ENCODE measurements at regions not wholly inside any gene's neighbourhood (a gene's known extent, or its start where the extent isn't known, plus 50 kb on each side); places are given as distances from the start of the nearest gene placed in this dataset.

GRCh38 chr12:24705216-24705615 is 243.7 kb downstream of the BCAT1 start:
- no peak for DNase-seq
- H3K79me2 ChIP-seq (ENCODE audit: low read length), result no peaks in the 10 kb centered on the region
- no peaks in the 10 kb centered on the region for H3K9me2 ChIP-seq (replicated peaks; ENCODE audit: low read length)
- no peak overlapping the region for H3K4me3 ChIP-seq (ENCODE audit: low read length)
- ATAC-seq, result no peak
- no TSS peak for BruUV-seq (replicated peaks)
- no peak overlapping the region for H2AFZ ChIP-seq (ENCODE audit: low read length)
- no peak overlapping the region for H3K4me2 ChIP-seq (ENCODE audit: low read length)
- TF ChIP-seq EZH2 (IDR thresholded peaks at IDR 0.05; ENCODE audit: low read length, unreplicated experiment) (no peak), EZH2phosphoT487 (IDR thresholded peaks at IDR 0.05; ENCODE audit: borderline replicate concordance, low read length) (no peak)
- TF ChIP-seq, protein P1, sequence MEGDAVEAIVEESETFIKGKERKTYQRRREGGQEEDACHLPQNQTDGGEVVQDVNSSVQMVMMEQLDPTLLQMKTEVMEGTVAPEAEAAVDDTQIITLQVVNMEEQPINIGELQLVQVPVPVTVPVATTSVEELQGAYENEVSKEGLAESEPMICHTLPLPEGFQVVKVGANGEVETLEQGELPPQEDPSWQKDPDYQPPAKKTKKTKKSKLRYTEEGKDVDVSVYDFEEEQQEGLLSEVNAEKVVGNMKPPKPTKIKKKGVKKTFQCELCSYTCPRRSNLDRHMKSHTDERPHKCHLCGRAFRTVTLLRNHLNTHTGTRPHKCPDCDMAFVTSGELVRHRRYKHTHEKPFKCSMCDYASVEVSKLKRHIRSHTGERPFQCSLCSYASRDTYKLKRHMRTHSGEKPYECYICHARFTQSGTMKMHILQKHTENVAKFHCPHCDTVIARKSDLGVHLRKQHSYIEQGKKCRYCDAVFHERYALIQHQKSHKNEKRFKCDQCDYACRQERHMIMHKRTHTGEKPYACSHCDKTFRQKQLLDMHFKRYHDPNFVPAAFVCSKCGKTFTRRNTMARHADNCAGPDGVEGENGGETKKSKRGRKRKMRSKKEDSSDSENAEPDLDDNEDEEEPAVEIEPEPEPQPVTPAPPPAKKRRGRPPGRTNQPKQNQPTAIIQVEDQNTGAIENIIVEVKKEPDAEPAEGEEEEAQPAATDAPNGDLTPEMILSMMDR (conservative IDR thresholded peaks at IDR 0.05; ENCODE audit: low read depth, low read length), result no peak
- CTCF ChIA-PET, result no interaction called here
- H3K9ac ChIP-seq (ENCODE audit: low read length), result no peak overlapping the region
- POLR2A ChIA-PET (ENCODE audit: unreplicated experiment), result no interaction called here
- no peak overlapping the region for H3K27ac ChIP-seq (ENCODE audit: low read length)
- H4K20me1 ChIP-seq (ENCODE audit: low read length), result no peaks in the 10 kb centered on the region
- no peaks in the 10 kb centered on the region for H3K27me3 ChIP-seq (ENCODE audit: low read length)
- H3K36me3 ChIP-seq (ENCODE audit: low read depth, low read length), result no peaks in the 10 kb centered on the region
- H3F3A ChIP-seq (ENCODE audit: low read length, unreplicated experiment), result no peaks in the 10 kb centered on the region
- intact Hi-C loops (cut with micrococcal nuclease), result no loop called here
- H3K4me1 ChIP-seq (ENCODE audit: insufficient read depth, low read length), result no peaks in the 10 kb centered on the region
- H3K9me3 ChIP-seq (ENCODE audit: low read length), result no peaks in the 10 kb centered on the region

DNA sequence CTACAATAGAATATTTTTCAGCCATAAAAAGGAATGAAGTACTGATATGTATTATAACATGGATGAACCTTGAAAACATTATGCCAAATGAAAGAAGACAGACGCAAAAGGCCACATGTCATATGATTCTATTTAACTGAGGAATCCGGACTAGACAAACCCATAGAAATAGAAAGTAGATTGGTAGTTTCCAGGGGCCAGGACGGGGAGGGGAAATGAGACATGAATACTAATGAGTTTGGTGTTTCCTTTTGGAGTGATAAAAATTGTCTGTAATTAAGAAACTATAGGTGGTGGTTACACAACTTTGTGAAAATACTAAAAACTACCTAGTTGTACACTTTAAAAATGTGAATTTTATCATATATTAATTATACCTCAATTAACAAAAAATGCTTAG is 247.6 kb downstream of the BCAT1 start:
- Histone ChIP-seq H3K27me3 (ENCODE audit: low read length) (no peaks in the 10 kb centered on the region), H3K9me3 (ENCODE audit: low read length) (no peaks in the 10 kb centered on the region), H3K4me3 (ENCODE audit: low read length) (no peak overlapping the region), H3F3A (ENCODE audit: low read length, unreplicated experiment) (no peaks in the 10 kb centered on the region), H3K4me2 (ENCODE audit: low read length) (no peak overlapping the region), H3K79me2 (ENCODE audit: low read length) (no peaks in the 10 kb centered on the region), H4K20me1 (ENCODE audit: low read length) (no peaks in the 10 kb centered on the region), H3K27ac (ENCODE audit: low read length) (no peak overlapping the region), H3K36me3 (ENCODE audit: low read depth, low read length) (no peaks in the 10 kb centered on the region), H2AFZ (ENCODE audit: low read length) (no peak overlapping the region), H3K9me2 (replicated peaks; ENCODE audit: low read length) (no peaks in the 10 kb centered on the region), H3K9ac (ENCODE audit: low read length) (no peak overlapping the region), H3K4me1 (ENCODE audit: insufficient read depth, low read length) (no peaks in the 10 kb centered on the region)
- CTCF ChIA-PET, result no interaction called here
- intact Hi-C loops (cut with micrococcal nuclease), result no loop called here
- no TSS peak for BruUV-seq (replicated peaks)
- TF ChIP-seq, protein P1 (conservative IDR thresholded peaks at IDR 0.05; ENCODE audit: low read depth, low read length), result no peak
- TF ChIP-seq EZH2phosphoT487 (IDR thresholded peaks at IDR 0.05; ENCODE audit: borderline replicate concordance, low read length) (no peak), EZH2 (IDR thresholded peaks at IDR 0.05; ENCODE audit: low read length, unreplicated experiment) (no peak)
- ATAC-seq, result no peak
- no peak for DNase-seq
- POLR2A ChIA-PET (ENCODE audit: unreplicated experiment), result no interaction called here

DNA sequence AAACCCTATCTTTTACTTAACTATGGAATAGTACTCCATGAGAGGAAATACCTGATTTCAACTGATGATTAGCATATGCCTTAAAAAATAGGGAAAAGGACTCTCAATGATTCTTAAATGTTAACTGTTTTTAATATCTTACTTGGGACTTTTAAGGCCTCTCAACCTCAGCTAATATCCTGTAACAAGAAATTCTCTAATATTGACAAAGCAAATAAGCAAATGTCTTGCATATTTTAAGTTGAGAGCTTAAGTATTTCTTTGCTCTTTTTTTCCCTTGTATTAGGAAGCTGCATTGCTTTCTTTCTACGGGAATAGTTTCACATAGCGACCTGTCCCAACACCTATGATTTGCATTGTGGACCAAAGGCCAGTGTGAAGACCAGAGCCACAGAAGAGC is 249.9 kb downstream of the BCAT1 start:
- Histone ChIP-seq H3K27ac (ENCODE audit: low read length) (no peak overlapping the region), H3K4me1 (ENCODE audit: insufficient read depth, low read length) (no peaks in the 10 kb centered on the region), H3K9ac (ENCODE audit: low read length) (no peak overlapping the region), H3K4me3 (ENCODE audit: low read length) (no peak overlapping the region), H3K9me3 (ENCODE audit: low read length) (no peaks in the 10 kb centered on the region), H4K20me1 (ENCODE audit: low read length) (no peaks in the 10 kb centered on the region), H3K9me2 (replicated peaks; ENCODE audit: low read length) (no peaks in the 10 kb centered on the region), H2AFZ (ENCODE audit: low read length) (no peak overlapping the region), H3K27me3 (ENCODE audit: low read length) (no peaks in the 10 kb centered on the region), H3K36me3 (ENCODE audit: low read depth, low read length) (no peaks in the 10 kb centered on the region), H3K79me2 (ENCODE audit: low read length) (no peaks in the 10 kb centered on the region), H3F3A (ENCODE audit: low read length, unreplicated experiment) (no peaks in the 10 kb centered on the region), H3K4me2 (ENCODE audit: low read length) (no peak overlapping the region)
- intact Hi-C loops (cut with micrococcal nuclease), result no loop called here
- no TSS peak for BruUV-seq (replicated peaks)
- CTCF ChIA-PET, result no interaction called here
- TF ChIP-seq, protein P1 (conservative IDR thresholded peaks at IDR 0.05; ENCODE audit: low read depth, low read length), result no peak
- TF ChIP-seq EZH2phosphoT487 (IDR thresholded peaks at IDR 0.05; ENCODE audit: borderline replicate concordance, low read length) (no peak), EZH2 (IDR thresholded peaks at IDR 0.05; ENCODE audit: low read length, unreplicated experiment) (no peak)
- ATAC-seq, result no peak
- DNase-seq, result no peak
- POLR2A ChIA-PET (ENCODE audit: unreplicated experiment), result no interaction called here

Measured in PC-3 (cell line).